GM23248 (cell line): ENCODE measurements at regions not wholly inside any gene's neighbourhood (a gene's known extent, or its start where the extent isn't known, plus 50 kb on each side); places are given as distances from the start of the nearest gene placed in this dataset.

Source experiments
- DNase-seq: peaks from one replicate; pipeline ENCODE4 v3.0.0-alpha.2; 2015
- H2AFZ ChIP-seq: fragments of 200-600 bp; sonication (generic); 2 replicates; pipeline ENCODE4 v1.6.1; 2016; ENCODE audit warnings: antibody characterized with exemption
- H3F3A ChIP-seq: fragments of 200-600 bp; sonication (generic); 2 replicates; pipeline ENCODE4 v1.6.1; 2016; ENCODE audit warnings: mild to moderate bottlenecking, antibody characterized with exemption, mixed run types; ENCODE audit not compliant: insufficient read depth
- H3K27ac ChIP-seq: fragments of 200-600 bp; sonication (generic); 2 replicates; pipeline ENCODE4 v1.5.1; 2016; ENCODE audit warnings: mild to moderate bottlenecking
- H3K27me3 ChIP-seq: fragments of 200-600 bp; sonication (generic); replicated peaks from 2 replicates; pipeline ENCODE4 v1.6.1; 2016; ENCODE audit warnings: mild to moderate bottlenecking; ENCODE audit not compliant: insufficient read depth
- H3K36me3 ChIP-seq: fragments of 200-600 bp; sonication (generic); 2 replicates; pipeline ENCODE4 v1.6.1; 2016; ENCODE audit warnings: low read depth, mild to moderate bottlenecking
- H3K4me1 ChIP-seq: fragments of 200-600 bp; sonication (generic); 2 replicates; pipeline ENCODE4 v1.6.1; 2016; ENCODE audit warnings: mild to moderate bottlenecking; ENCODE audit not compliant: insufficient read depth
- H3K4me2 ChIP-seq: fragments of 200-600 bp; sonication (generic); one replicate; pipeline ENCODE4 v1.6.1; 2016; ENCODE audit warnings: mild to moderate bottlenecking; ENCODE audit not compliant: unreplicated experiment
- H3K4me3 ChIP-seq: fragments of 200-600 bp; sonication (generic); 2 replicates; pipeline ENCODE4 v1.5.1; 2016; ENCODE audit warnings: mild to moderate bottlenecking
- H3K79me2 ChIP-seq: fragments of 200-600 bp; sonication (generic); 2 replicates; pipeline ENCODE4 v1.6.1; 2016; ENCODE audit warnings: mild to moderate bottlenecking; ENCODE audit not compliant: insufficient read depth
- H3K9ac ChIP-seq: fragments of 200-600 bp; sonication (generic); 2 replicates; pipeline ENCODE4 v1.6.1; 2016; ENCODE audit warnings: mild to moderate bottlenecking
- H3K9me2 ChIP-seq: fragments of 200-600 bp; sonication (generic); 2 replicates; pipeline ENCODE4 v1.6.1; 2016; ENCODE audit warnings: mixed run types, mild to moderate bottlenecking, moderate library complexity; ENCODE audit not compliant: insufficient read depth
- H3K9me3 ChIP-seq: fragments of 200-600 bp; sonication (generic); one replicate; pipeline ENCODE4 v1.6.1; 2017; ENCODE audit warnings: low read depth
- H4K20me1 ChIP-seq: fragments of 200-600 bp; sonication (generic); 2 replicates; pipeline ENCODE4 v1.6.0; 2016; ENCODE audit not compliant: insufficient read depth
- EZH2 ChIP-seq: fragments of 200-600 bp; sonication (generic); IDR thresholded peaks from 2 replicates; pipeline ENCODE4 v1.6.1; 2018; ENCODE audit warnings: antibody characterized with exemption, mild to moderate bottlenecking; ENCODE audit not compliant: insufficient read depth, poor library complexity, severe bottlenecking
- EZH2phosphoT487 ChIP-seq: fragments of 200-600 bp; sonication (generic); IDR thresholded peaks from 2 replicates; pipeline ENCODE4 v1.6.1; 2018; ENCODE audit warnings: antibody characterized with exemption, moderate library complexity, mild to moderate bottlenecking, low read depth; ENCODE audit not compliant: insufficient read depth
- whole genome bisulfite sequencing, 2 experiments: methylation state at CpG; one replicate each; pipeline ENCODE4 v1.1.6; 2015 to 2017; ENCODE audit warnings: low lambda C conversion rate in 2 of 2, low coverage in 1 of 2; ENCODE audit errors: missing lambda C conversion rate in 2 of 2; 5-methylcytosine and 5-hydroxymethylcytosine counted together
- in situ Hi-C: fragments of 300-500 bp; cut with MboI; formaldehyde crosslinking; loops from 2 replicates; pipeline ENCODE4 v1.15.0; 2020

DNA sequence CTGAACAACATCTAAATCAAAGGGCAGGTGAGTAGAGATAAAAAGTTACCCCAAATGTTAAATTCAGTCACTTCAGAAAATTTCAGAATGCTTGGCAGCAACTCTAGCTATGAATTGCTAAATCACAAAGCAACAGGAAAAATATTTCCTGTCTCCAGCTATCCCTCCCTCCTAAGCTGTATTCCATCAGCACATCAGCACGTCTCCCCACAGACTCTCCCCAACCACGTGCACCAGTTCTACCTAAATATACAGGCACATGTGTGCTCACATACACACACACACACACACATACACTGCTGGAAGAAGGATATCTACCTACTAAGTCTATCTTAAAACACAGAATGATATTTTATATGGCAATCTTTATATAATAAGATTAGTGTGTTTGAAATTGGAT, 177.1 kb upstream of the ARHGEF26 start:
- Histone ChIP-seq H2AFZ (no peak overlapping the region), H3K27ac (no peak overlapping the region)
- in situ Hi-C loops, result loop anchor here (25.0 kb wide), 1 partner anchor 932 kb away; no protein-coding TSS in a partner anchor

DNA sequence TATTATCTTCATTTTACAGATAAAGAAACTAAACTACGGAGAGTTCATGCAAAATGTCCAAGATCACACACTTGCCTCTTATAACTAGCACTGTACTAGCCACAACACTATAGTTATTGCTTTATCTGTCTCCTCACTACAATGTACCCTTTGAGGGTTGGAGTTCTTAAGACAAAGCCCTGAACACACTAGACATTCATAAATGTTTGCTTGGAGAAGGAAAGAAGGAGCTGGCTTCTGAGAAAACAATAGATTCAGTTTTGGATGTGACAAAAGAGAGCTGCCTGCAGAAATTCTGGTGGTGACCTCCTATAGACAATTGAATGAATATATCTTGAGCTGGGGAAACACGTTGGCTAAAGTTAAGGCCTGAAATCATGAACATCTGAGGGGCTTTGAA, 169.9 kb upstream of the ARHGEF26 start:
- H3K9me3 ChIP-seq, result no peaks in the 10 kb centered on the region
- no peaks in the 10 kb centered on the region; the same call in 1 of the 2 replicates for H3K9me2 ChIP-seq
- no peaks in the 10 kb centered on the region for H3F3A ChIP-seq
- H4K20me1 ChIP-seq, result no peaks in the 10 kb centered on the region
- H2AFZ ChIP-seq, result no peak overlapping the region
- H3K4me1 ChIP-seq, result no peaks in the 10 kb centered on the region
- H3K9ac ChIP-seq, result no peak overlapping the region
- in situ Hi-C loops, result no loop called here
- H3K27me3 ChIP-seq, result no peaks in the 10 kb centered on the region
- H3K79me2 ChIP-seq, result no peaks in the 10 kb centered on the region
- no peaks in the 10 kb centered on the region for H3K36me3 ChIP-seq
- no peak for DNase-seq
- no peak overlapping the region for H3K27ac ChIP-seq
- no peak overlapping the region for H3K4me3 ChIP-seq
- no peak overlapping the region for H3K4me2 ChIP-seq
- TF ChIP-seq EZH2phosphoT487, result no peak
- TF ChIP-seq EZH2, result no peak
- 46 to 58% methylated on average over 2 of the region's 2 CpGs for WGBS, 2 experiments

More for the DNA sequence above, 177.1 kb upstream of the ARHGEF26 start:
- 17 to 28% methylated on average over 2 of the region's 2 CpGs for WGBS, 2 experiments
- Histone ChIP-seq H3K9me2 (no peaks in the 10 kb centered on the region), H3F3A (no peaks in the 10 kb centered on the region), H3K27me3 (no peaks in the 10 kb centered on the region), H3K36me3 (no peaks in the 10 kb centered on the region), H3K9me3 (no peaks in the 10 kb centered on the region), H4K20me1 (no peaks in the 10 kb centered on the region), H3K4me3 (no peak overlapping the region), H3K4me1 (no peaks in the 10 kb centered on the region), H3K9ac (no peak overlapping the region), H3K4me2 (no peak overlapping the region), H3K79me2 (no peaks in the 10 kb centered on the region)
- no peak for TF ChIP-seq EZH2
- no peak for TF ChIP-seq EZH2phosphoT487
- DNase-seq, result no peak

DNA sequence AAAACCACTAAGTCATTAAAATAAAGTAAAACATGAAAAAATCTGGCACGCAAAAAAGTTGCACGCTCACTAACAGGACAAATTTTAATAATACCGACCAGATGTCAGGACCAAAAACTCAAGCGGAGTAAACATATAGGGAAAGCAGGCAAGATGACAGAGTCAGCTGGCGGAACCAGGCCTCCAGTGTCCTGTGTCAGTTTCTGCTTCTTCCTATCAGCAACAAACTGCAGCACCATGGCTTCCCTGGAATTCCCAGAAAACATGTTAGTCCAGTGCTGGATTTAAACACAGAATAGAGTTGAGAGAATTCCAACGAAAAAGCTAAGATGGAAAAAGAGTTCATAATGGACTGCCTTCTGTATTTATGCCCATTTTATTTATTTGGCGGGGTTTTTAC, 169.1 kb upstream of the ARHGEF26 start:
- no peaks in the 10 kb centered on the region for H3K27me3 ChIP-seq
- H3K9me3 ChIP-seq, result no peaks in the 10 kb centered on the region
- H3K79me2 ChIP-seq, result no peaks in the 10 kb centered on the region
- no peaks in the 10 kb centered on the region for H3K36me3 ChIP-seq
- no peak overlapping the region for H3K27ac ChIP-seq
- H3F3A ChIP-seq, result no peaks in the 10 kb centered on the region
- DNase-seq, result no peak
- no peak overlapping the region for H3K4me2 ChIP-seq
- H2AFZ ChIP-seq, result no peak overlapping the region
- no peaks in the 10 kb centered on the region for H3K4me1 ChIP-seq
- no peak overlapping the region for H3K9ac ChIP-seq
- TF ChIP-seq EZH2 (no peak), EZH2phosphoT487 (no peak)
- no peak overlapping the region for H3K4me3 ChIP-seq
- H3K9me2 ChIP-seq, result no peaks in the 10 kb centered on the region; the same call in 1 of the 2 replicates
- 16 to 19% methylated on average over 7 of the region's 7 CpGs for WGBS, 2 experiments
- in situ Hi-C loops, result no loop called here
- no peaks in the 10 kb centered on the region for H4K20me1 ChIP-seq

DNA sequence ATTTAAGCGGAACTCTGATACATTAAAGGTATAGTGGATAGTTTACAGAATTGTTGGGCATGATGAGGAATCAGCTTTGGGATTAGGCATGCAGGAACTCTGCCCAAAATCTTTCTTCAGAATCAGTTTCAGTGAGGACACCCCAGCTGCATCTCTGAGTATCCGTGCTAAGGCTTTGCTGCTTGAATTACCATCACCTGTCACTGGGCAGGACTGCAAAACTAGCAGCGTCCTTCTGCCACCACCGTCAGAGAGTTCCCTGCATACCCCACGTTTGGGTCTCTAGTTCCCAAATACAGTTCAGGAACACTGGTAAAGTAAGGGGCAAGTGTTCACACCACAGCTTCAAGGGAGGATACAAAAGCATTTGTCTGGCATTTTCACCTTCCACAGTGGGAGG, 164.6 kb upstream of the ARHGEF26 start:
- no peaks in the 10 kb centered on the region; the same call in 1 of the 2 replicates for H3K9me2 ChIP-seq
- no peaks in the 10 kb centered on the region for H4K20me1 ChIP-seq
- no peaks in the 10 kb centered on the region for H3K4me1 ChIP-seq
- no peaks in the 10 kb centered on the region for H3K27me3 ChIP-seq
- WGBS, 2 experiments, result 64 to 67% methylated on average over 5 of the region's 5 CpGs
- H3K36me3 ChIP-seq, result no peaks in the 10 kb centered on the region
- no peak for DNase-seq
- no peak overlapping the region for H3K4me3 ChIP-seq
- H2AFZ ChIP-seq, result no peak overlapping the region
- no peaks in the 10 kb centered on the region for H3K79me2 ChIP-seq
- no peaks in the 10 kb centered on the region for H3K9me3 ChIP-seq
- in situ Hi-C loops, result no loop called here
- H3K27ac ChIP-seq, result no peak overlapping the region
- TF ChIP-seq EZH2 (no peak), EZH2phosphoT487 (no peak)
- no peak overlapping the region for H3K4me2 ChIP-seq
- no peak overlapping the region for H3K9ac ChIP-seq
- no peaks in the 10 kb centered on the region for H3F3A ChIP-seq

DNA sequence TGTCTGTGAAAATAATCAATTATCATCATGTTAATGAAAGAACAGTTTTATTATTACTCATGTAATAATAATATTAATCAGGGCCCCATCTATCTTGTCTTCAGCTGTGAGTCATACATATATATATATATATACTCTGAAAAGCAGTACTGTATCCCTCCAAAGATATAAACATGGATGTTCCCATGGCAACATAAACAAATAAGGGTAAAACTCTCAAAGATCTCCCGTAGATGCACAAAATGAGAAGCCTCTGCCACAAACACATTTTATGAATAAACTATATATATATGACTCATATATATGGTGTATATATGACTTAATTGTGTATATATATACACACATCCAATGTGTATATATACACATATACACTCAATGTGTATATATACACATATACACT, 163.8 kb upstream of the ARHGEF26 start:
- 80 to 89% methylated on average over 1 of the region's 1 CpG for WGBS, 2 experiments
- TF ChIP-seq EZH2phosphoT487, result no peak
- no peak for TF ChIP-seq EZH2
- no peak for DNase-seq
- H3K9me3 ChIP-seq, result no peaks in the 10 kb centered on the region
- H3K4me1 ChIP-seq, result no peaks in the 10 kb centered on the region
- no peaks in the 10 kb centered on the region for H3K27me3 ChIP-seq
- in situ Hi-C loops, result no loop called here
- no peak overlapping the region for H2AFZ ChIP-seq
- no peaks in the 10 kb centered on the region for H3K79me2 ChIP-seq
- no peaks in the 10 kb centered on the region for H3F3A ChIP-seq
- no peaks in the 10 kb centered on the region; the same call in 1 of the 2 replicates for H3K9me2 ChIP-seq
- no peak overlapping the region for H3K9ac ChIP-seq
- no peak overlapping the region for H3K4me3 ChIP-seq
- H4K20me1 ChIP-seq, result no peaks in the 10 kb centered on the region
- H3K36me3 ChIP-seq, result no peaks in the 10 kb centered on the region
- no peak overlapping the region for H3K4me2 ChIP-seq
- H3K27ac ChIP-seq, result no peak overlapping the region
